ENCODE measurements at regions not wholly inside any gene's neighbourhood (a gene's known extent, or its start where the extent isn't known, plus 50 kb on each side); places are given as distances from the start of the nearest gene placed in this dataset.

GRCh38 chr1:94669198-94669597, 127.6 kb upstream of the F3 start:
- TF ChIP-seq USF2 (IDR thresholded peaks at IDR 0.05; ENCODE audit: low read depth, low read length) (no peak), CTCF (conservative IDR thresholded peaks at IDR 0.05; ENCODE audit: low read depth, low read length) (no peak), RAD21 (IDR thresholded peaks at IDR 0.05; ENCODE audit: low read length) (no peak), POLR2A (IDR thresholded peaks at IDR 0.05; ENCODE audit: low read depth, low read length) (no peak), RCOR1 (IDR thresholded peaks at IDR 0.05; ENCODE audit: insufficient replicate concordance, low read length) (no peak), SMC3 (IDR thresholded peaks at IDR 0.05; ENCODE audit: low read depth, low read length) (no peak), BHLHE40 (IDR thresholded peaks at IDR 0.05; ENCODE audit: low read depth, low read length) (no peak), CEBPB (IDR thresholded peaks at IDR 0.05; ENCODE audit: low read depth, low read length) (no peak), FOS (IDR thresholded peaks at IDR 0.05; ENCODE audit: low read depth, low read length) (no peak), CHD1 (IDR thresholded peaks at IDR 0.05; ENCODE audit: low read depth, low read length) (no peak), NFE2L2 (IDR thresholded peaks at IDR 0.05; ENCODE audit: low read depth, low read length) (peak; percentile 88), RFX5 (IDR thresholded peaks at IDR 0.05; ENCODE audit: low read depth, low read length) (no peak)
